IMR-90 (cell line): ENCODE measurements at regions not wholly inside any gene's neighbourhood (a gene's known extent, or its start where the extent isn't known, plus 50 kb on each side); places are given as distances from the start of the nearest gene placed in this dataset.
A peak's percentile ranks its signal among the peaks of the same experiment; 100 is the strongest.

Experiments used
- ATAC-seq: fragments of 200-7000 bp; cut with Tn5 transposase; 2 replicates; pipeline ENCODE4 v1.9.1; 2020; ENCODE audit warnings: low read depth, mild to moderate bottlenecking, moderate library complexity
- BruUV-seq: library from RNA; stranded (reverse); fragments of 400-500 nt; replicated peaks from 2 replicates; lab custom pipeline; 2021; lab: Mats Ljungman, UMichigan
- CTCF ChIA-PET: fragments of 300-600 bp; formaldehyde crosslinking; extraction: SDS; loops from one replicate; lab custom pipeline; 2021; ENCODE audit warnings: antibody characterized with exemption; lab: Yijun Ruan, JAX
- POLR2A ChIA-PET: fragments of 300-600 bp; sonication (Branson Sonifier 250); formaldehyde crosslinking; loops from one replicate; lab custom pipeline; 2022; ENCODE audit warnings: antibody characterized with exemption; ENCODE audit not compliant: unreplicated experiment; lab: Charles Lee
- DNase-seq: peaks from one replicate; pipeline ENCODE4 v3.0.0; 2013
- H2AFZ ChIP-seq: replicated peaks from 2 replicates; pipeline ENCODE3; 2013; ENCODE audit warnings: low read length, mild to moderate bottlenecking; ENCODE audit not compliant: poor library complexity
- H2AK5ac ChIP-seq: 2 replicates; pipeline ENCODE4 v1.6.1; 2013; ENCODE audit warnings: low read depth, low read length, inconsistent platforms
- H2AK9ac ChIP-seq: replicated peaks from 2 replicates; pipeline ENCODE3; 2013; ENCODE audit warnings: mild to moderate bottlenecking, low read depth, low read length, moderate library complexity; ENCODE audit not compliant: poor library complexity
- H2BK120ac ChIP-seq: 2 replicates; pipeline ENCODE4 v1.6.1; 2013; ENCODE audit warnings: low read depth, low read length, inconsistent platforms
- H2BK15ac ChIP-seq: 3 replicates; pipeline ENCODE4 v1.6.1; 2013; ENCODE audit warnings: low read depth, low read length, inconsistent platforms
- H2BK20ac ChIP-seq: 2 replicates; pipeline ENCODE4 v1.6.1; 2013; ENCODE audit warnings: low read depth, mild to moderate bottlenecking, inconsistent platforms, low read length, moderate library complexity
- H2BK5ac ChIP-seq: 2 replicates; pipeline ENCODE4 v1.6.1; 2013; ENCODE audit warnings: mild to moderate bottlenecking, low read depth, low read length, inconsistent platforms; ENCODE audit not compliant: poor library complexity, severe bottlenecking
- H3K14ac ChIP-seq: replicated peaks from 2 replicates; pipeline ENCODE4 v1.6.1; 2013; ENCODE audit warnings: low read depth, low read length, inconsistent platforms
- H3K18ac ChIP-seq: 2 replicates; pipeline ENCODE4 v1.6.1; 2013; ENCODE audit warnings: low read depth, low read length, control low read depth
- H3K23ac ChIP-seq: 2 replicates; pipeline ENCODE4 v1.6.1; 2013; ENCODE audit warnings: low read depth, low read length, inconsistent platforms
- H3K27ac ChIP-seq: 2 replicates; pipeline ENCODE4 v1.5.1; 2013; ENCODE audit warnings: mild to moderate bottlenecking, control low read depth, low read length; ENCODE audit not compliant: insufficient read depth
- H3K27me3 ChIP-seq: 2 replicates; pipeline ENCODE4 v1.6.1; 2013; ENCODE audit warnings: low read length; ENCODE audit not compliant: control insufficient read depth, insufficient read depth
- H3K36me3 ChIP-seq: 2 replicates; pipeline ENCODE4 v1.6.1; 2013; ENCODE audit warnings: low read length, mixed read lengths; ENCODE audit not compliant: control insufficient read depth, insufficient read depth
- H3K4ac ChIP-seq: 2 replicates; pipeline ENCODE4 v1.6.1; 2013; ENCODE audit warnings: low read depth, low read length, inconsistent platforms
- H3K4me1 ChIP-seq: 2 replicates; pipeline ENCODE4 v1.6.1; 2013; ENCODE audit warnings: low read length, mixed read lengths; ENCODE audit not compliant: control insufficient read depth, insufficient read depth
- H3K4me2 ChIP-seq: 2 replicates; pipeline ENCODE4 v1.6.1; 2013; ENCODE audit warnings: low read depth, mild to moderate bottlenecking, control low read depth, low read length, moderate library complexity
- H3K4me3 ChIP-seq: 2 replicates; pipeline ENCODE4 v1.5.1; 2013; ENCODE audit warnings: low read depth, mild to moderate bottlenecking, control low read depth, low read length, moderate library complexity; ENCODE audit not compliant: insufficient read depth
- H3K56ac ChIP-seq: 2 replicates; pipeline ENCODE4 v1.6.1; 2013; ENCODE audit warnings: low read length, inconsistent platforms; ENCODE audit not compliant: insufficient read depth; ENCODE audit errors: extremely low read depth
- H3K79me1 ChIP-seq, 2 experiments: 2 replicates each; pipeline ENCODE4 v1.6.1; 2013; ENCODE audit warnings: low read length in 2 of 2, inconsistent platforms in 1 of 2, low read depth in 1 of 2
- H3K9ac ChIP-seq: 2 replicates; pipeline ENCODE4 v1.6.1; 2013; ENCODE audit warnings: low read depth, low read length, control low read depth
- H3K9me1 ChIP-seq: 2 replicates; pipeline ENCODE4 v1.6.1; 2013; ENCODE audit warnings: low read length, inconsistent platforms; ENCODE audit not compliant: insufficient read depth
- H3K9me3 ChIP-seq: 2 replicates; pipeline ENCODE4 v1.6.1; 2013; ENCODE audit warnings: low read length; ENCODE audit not compliant: control insufficient read depth, insufficient read depth
- H4K20me1 ChIP-seq: 2 replicates; pipeline ENCODE4 v1.6.1; 2013; ENCODE audit warnings: low read length, inconsistent platforms; ENCODE audit not compliant: insufficient read depth
- H4K5ac ChIP-seq: 2 replicates; pipeline ENCODE4 v1.6.1; 2013; ENCODE audit warnings: mild to moderate bottlenecking, low read depth, low read length, control low read depth
- H4K8ac ChIP-seq, 2 experiments: 2 replicates each; pipeline ENCODE4 v1.6.1; 2013; ENCODE audit warnings: low read depth in 2 of 2, low read length in 2 of 2, control low read depth in 1 of 2, inconsistent platforms in 1 of 2
- H4K91ac ChIP-seq: 2 replicates; pipeline ENCODE4 v1.6.1; 2013; ENCODE audit warnings: low read depth, low read length, inconsistent platforms; ENCODE audit not compliant: insufficient read depth
- MAFK ChIP-seq: IDR thresholded peaks from 2 replicates; pipeline ENCODE4 v1.6.1; 2012; ENCODE audit warnings: low read depth, low read length, improper control_type of control experiment
- NFE2L2 ChIP-seq: fragments of 150-350 bp; IDR thresholded peaks from 2 replicates; pipeline ENCODE4 v1.6.1; 2016; ENCODE audit warnings: low read depth, mild to moderate bottlenecking, low read length
- RCOR1 ChIP-seq: IDR thresholded peaks from 2 replicates; pipeline ENCODE4 v1.6.1; 2012; ENCODE audit warnings: mild to moderate bottlenecking, low read length, improper control_type of control experiment; ENCODE audit not compliant: insufficient replicate concordance
- WGBS, 2 experiments: methylation state at CpG; one replicate each; pipeline versions ENCODE4 v1.1.5 to v1.1.7; 2013; ENCODE audit warnings: missing lambda C conversion rate in 2 of 2; ENCODE audit not compliant: insufficient read length in 1 of 2; ENCODE audit errors: extremely low coverage in 2 of 2; 5-methylcytosine and 5-hydroxymethylcytosine counted together
- dilution Hi-C: fragments of 300-500 bp; cut with HindIII; formaldehyde crosslinking; loops from one replicate; pipeline ENCODE4 v1.14.3; 2018; ENCODE audit warnings: low sequenced_read_pairs; ENCODE audit not compliant: unreplicated experiment
- in situ Hi-C: fragments of 300-500 bp; cut with MboI; formaldehyde crosslinking; loops from 3 replicates; pipeline ENCODE4 v1.14.3; 2019; ENCODE audit warnings: low sequenced_read_pairs, inconsistent platforms, mixed read lengths
- intact Hi-C: fragments of 100-400 bp; cut with micrococcal nuclease; formaldehyde crosslinking; loops from 2 replicates; pipeline ENCODE4 v1.10.0; 2022

DNA sequence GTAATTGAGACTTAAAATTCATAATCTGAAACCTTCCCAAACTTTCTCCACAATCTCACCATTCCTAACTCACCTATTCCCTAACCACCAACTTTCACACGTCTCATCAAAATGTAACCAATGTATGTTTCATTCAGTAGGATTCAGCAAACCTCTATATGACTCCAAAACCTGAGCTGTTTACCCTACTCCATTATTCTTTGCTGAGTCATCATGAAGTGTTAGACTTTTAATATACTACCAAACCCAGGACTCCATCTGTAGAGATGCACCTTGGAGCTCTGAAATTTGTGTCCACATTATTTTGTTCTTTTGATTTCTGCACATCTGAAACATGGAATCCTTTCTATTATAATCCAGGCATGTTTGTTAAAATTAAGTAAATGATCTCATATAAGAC is 727.0 kb upstream of the PIK3C3 start:
- no peak overlapping the region for H3K9ac ChIP-seq
- no peak overlapping the region for H3K14ac ChIP-seq
- no peak overlapping the region for H3K4me2 ChIP-seq
- H2AK5ac ChIP-seq: no peak overlapping the region
- H3K9me1 ChIP-seq: no peaks in the 10 kb centered on the region
- H3K4me3 ChIP-seq: no peak overlapping the region
- H3K36me3 ChIP-seq: no peaks in the 10 kb centered on the region
- peak overlapping the region; percentile 58; the same call in 1 of the 2 replicates for H4K5ac ChIP-seq
- no peak overlapping the region; the same call in 1 of the 2 replicates for H2BK120ac ChIP-seq
- no peak overlapping the region for H2BK15ac ChIP-seq
- ChIA-PET POLR2A (no interaction called here), CTCF (no interaction called here)
- no peak overlapping the region for H3K23ac ChIP-seq
- H3K4ac ChIP-seq: no peak overlapping the region
- intact Hi-C loops (no loop called here), dilution Hi-C loops (no loop called here), in situ Hi-C loops (no loop called here)
- H4K8ac ChIP-seq: no peak overlapping the region
- H2BK20ac ChIP-seq: no peak overlapping the region; the same call in 1 of the 2 replicates
- no peak for TF ChIP-seq RCOR1
- TF ChIP-seq MAFK: peak; percentile 93
- peak; percentile 84 for TF ChIP-seq NFE2L2
- WGBS, 2 experiments: 100% methylated on average over 1 of the region's 1 CpG; no CpG with 5 or more reads in 1 of the 2 experiments
- no peak overlapping the region for H2AK9ac ChIP-seq
- no peak overlapping the region; the same call in 1 of the 2 replicates for H3K56ac ChIP-seq
- H4K91ac ChIP-seq: no peak overlapping the region
- H2BK5ac ChIP-seq: no peak overlapping the region
- H3K27me3 ChIP-seq: no peaks in the 10 kb centered on the region
- H3K9me3 ChIP-seq: no peaks in the 10 kb centered on the region
- H3K4me1 ChIP-seq: no peaks in the 10 kb centered on the region
- no peak overlapping the region for H3K27ac ChIP-seq
- peak overlapping the region; percentile 52; the same call in 1 of the 2 replicates for H3K18ac ChIP-seq
- no peaks in the 10 kb centered on the region for H4K20me1 ChIP-seq
- no peak overlapping the region for H2AFZ ChIP-seq
- DNase-seq: no peak
- no peaks in the 10 kb centered on the region for H3K79me1 ChIP-seq
- no peak for ATAC-seq
- no TSS peak for BruUV-seq
